K562 (cell line): ENCODE measurements at regions not wholly inside any gene's neighbourhood (a gene's known extent, or its start where the extent isn't known, plus 50 kb on each side); places are given as distances from the start of the nearest gene placed in this dataset.

ENCODE experiments used
- ATF7 ChIP-seq: fragments of 450-650 bp; IDR thresholded peaks from 2 replicates; pipeline ENCODE4 v1.7.1; 2014; ENCODE audit warnings: mild to moderate bottlenecking, moderate library complexity
- HCFC1 ChIP-seq: IDR thresholded peaks from 2 replicates; pipeline ENCODE4 v1.6.1; 2012; ENCODE audit warnings: low read depth, low read length, improper control_type of control experiment
- LEF1 ChIP-seq: fragments of 450-650 bp; IDR thresholded peaks from 2 replicates; pipeline ENCODE4 v1.6.1; 2016; ENCODE audit warnings: mild to moderate bottlenecking
- POLR2A ChIP-seq: fragments of 450-650 bp; conservative IDR thresholded peaks from 2 replicates; pipeline ENCODE4 v1.6.1; 2016
- POLR2AphosphoS5 ChIP-seq: IDR thresholded peaks from 2 replicates; pipeline ENCODE4 v1.6.1; 2011; ENCODE audit warnings: mild to moderate bottlenecking, low read depth, low read length, moderate library complexity; ENCODE audit not compliant: control insufficient read depth, insufficient read depth
- POU5F1 ChIP-seq: fragments of 150-350 bp; IDR thresholded peaks from 2 replicates; pipeline ENCODE4 v1.6.1; 2014; ENCODE audit warnings: borderline replicate concordance, low read length, low read depth, mild to moderate bottlenecking; ENCODE audit not compliant: partially characterized antibody
- SMARCE1 ChIP-seq: fragments of 450-650 bp; IDR thresholded peaks from 2 replicates; pipeline ENCODE4 v1.7.1; 2016; ENCODE audit warnings: mild to moderate bottlenecking
- TAF1 ChIP-seq: IDR thresholded peaks from 2 replicates; pipeline ENCODE4 v1.6.1; 2011; ENCODE audit warnings: mild to moderate bottlenecking, low read length, moderate library complexity; ENCODE audit not compliant: insufficient read depth, control insufficient read depth, severe bottlenecking; ENCODE audit errors: extremely low read depth
- TF ChIP-seq, protein P1 (sequence below), 3 experiments: IDR thresholded peaks in 2 of 3; conservative IDR thresholded peaks in 1 of 3; 2 replicates each; pipeline ENCODE4 v1.5.1; 2011 to 2012; ENCODE audit warnings: low read length in 3 of 3, mild to moderate bottlenecking in 3 of 3, control low read depth in 2 of 3, improper control_type of control experiment in 1 of 3, inconsistent platforms in 1 of 3, low read depth in 1 of 3, mixed read lengths in 1 of 3, moderate library complexity in 1 of 3; ENCODE audit not compliant: insufficient read depth in 2 of 3

DNA sequence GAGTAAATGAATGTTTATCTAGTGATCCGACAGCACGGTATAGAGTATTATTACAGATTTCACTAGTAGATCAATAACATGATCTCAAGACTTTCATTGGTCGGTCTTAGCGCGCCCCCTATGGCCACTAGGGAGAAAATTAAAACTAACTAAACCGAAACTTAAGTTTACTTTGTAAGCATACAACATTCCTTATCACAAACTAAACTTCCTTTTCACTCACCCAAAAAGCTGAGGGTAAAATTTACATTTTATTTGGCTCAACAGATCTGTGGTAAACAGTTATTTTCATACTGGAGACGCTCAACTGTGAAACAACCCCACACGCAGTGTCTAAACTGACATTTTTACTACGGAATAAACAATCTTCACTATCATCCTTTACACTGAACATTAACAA lies 215.6 kb upstream of the MAP2 start:
- TF ChIP-seq POLR2A (no peak), POU5F1 (no peak), HCFC1 (no peak), SMARCE1 (no peak), TAF1 (no peak), POLR2AphosphoS5 (no peak), LEF1 (no peak), ATF7 (no peak)
- TF ChIP-seq, protein P1, sequence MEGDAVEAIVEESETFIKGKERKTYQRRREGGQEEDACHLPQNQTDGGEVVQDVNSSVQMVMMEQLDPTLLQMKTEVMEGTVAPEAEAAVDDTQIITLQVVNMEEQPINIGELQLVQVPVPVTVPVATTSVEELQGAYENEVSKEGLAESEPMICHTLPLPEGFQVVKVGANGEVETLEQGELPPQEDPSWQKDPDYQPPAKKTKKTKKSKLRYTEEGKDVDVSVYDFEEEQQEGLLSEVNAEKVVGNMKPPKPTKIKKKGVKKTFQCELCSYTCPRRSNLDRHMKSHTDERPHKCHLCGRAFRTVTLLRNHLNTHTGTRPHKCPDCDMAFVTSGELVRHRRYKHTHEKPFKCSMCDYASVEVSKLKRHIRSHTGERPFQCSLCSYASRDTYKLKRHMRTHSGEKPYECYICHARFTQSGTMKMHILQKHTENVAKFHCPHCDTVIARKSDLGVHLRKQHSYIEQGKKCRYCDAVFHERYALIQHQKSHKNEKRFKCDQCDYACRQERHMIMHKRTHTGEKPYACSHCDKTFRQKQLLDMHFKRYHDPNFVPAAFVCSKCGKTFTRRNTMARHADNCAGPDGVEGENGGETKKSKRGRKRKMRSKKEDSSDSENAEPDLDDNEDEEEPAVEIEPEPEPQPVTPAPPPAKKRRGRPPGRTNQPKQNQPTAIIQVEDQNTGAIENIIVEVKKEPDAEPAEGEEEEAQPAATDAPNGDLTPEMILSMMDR (IDR thresholded peaks at IDR 0.05 in 2 of 3, conservative IDR thresholded peaks at IDR 0.05 in 1 of 3; ENCODE audit: insufficient read depth in 2 of 3, low read depth in 1 of 3, low read length in 3 of 3), result peak; percentile 15 to 70 (median 48); a peak in 4 of 6 replicates
